GM23248 (cell line): ENCODE measurements at regions not wholly inside any gene's neighbourhood (a gene's known extent, or its start where the extent isn't known, plus 50 kb on each side); places are given as distances from the start of the nearest gene placed in this dataset.

Source experiments
- EZH2 ChIP-seq: fragments of 200-600 bp; sonication (generic); IDR thresholded peaks from 2 replicates; pipeline ENCODE4 v1.6.1; 2018; ENCODE audit warnings: antibody characterized with exemption, mild to moderate bottlenecking; ENCODE audit not compliant: insufficient read depth, poor library complexity, severe bottlenecking
- EZH2phosphoT487 ChIP-seq: fragments of 200-600 bp; sonication (generic); IDR thresholded peaks from 2 replicates; pipeline ENCODE4 v1.6.1; 2018; ENCODE audit warnings: antibody characterized with exemption, moderate library complexity, mild to moderate bottlenecking, low read depth; ENCODE audit not compliant: insufficient read depth

DNA sequence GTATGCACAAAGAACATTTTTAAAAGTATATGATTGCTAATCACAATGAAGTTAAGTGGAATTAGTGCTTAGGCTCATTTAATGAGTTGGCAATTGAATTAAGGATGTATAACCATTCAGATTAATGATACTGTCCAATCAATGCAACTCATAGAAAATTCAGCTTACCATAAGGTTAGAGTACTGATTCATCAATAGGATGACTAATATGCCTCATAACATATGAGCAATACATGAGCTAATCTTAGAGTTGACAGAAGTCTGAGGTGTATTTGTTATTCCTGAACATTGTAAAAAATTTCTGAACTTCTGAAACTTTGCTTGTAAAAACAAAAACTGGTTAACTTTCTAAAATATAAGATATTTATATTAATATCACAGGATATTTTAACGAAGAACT is 118.3 kb upstream of the NETO1 start:
- TF ChIP-seq EZH2phosphoT487 = no peak
- TF ChIP-seq EZH2 = no peak
